SW 1271 (cell line): ENCODE measurements at regions not wholly inside any gene's neighbourhood (a gene's known extent, or its start where the extent isn't known, plus 50 kb on each side); places are given as distances from the start of the nearest gene placed in this dataset.
"Not testable (repeated sequence)": the region's sequence is repeated elsewhere in the genome, so short reads cannot be mapped to it uniquely, and the experiment has no call there.

Experiments used
- DNase-seq, 2 experiments: peaks; one replicate each; lab custom pipeline; 2025; lab: John Stamatoyannopoulos, UW

DNA sequence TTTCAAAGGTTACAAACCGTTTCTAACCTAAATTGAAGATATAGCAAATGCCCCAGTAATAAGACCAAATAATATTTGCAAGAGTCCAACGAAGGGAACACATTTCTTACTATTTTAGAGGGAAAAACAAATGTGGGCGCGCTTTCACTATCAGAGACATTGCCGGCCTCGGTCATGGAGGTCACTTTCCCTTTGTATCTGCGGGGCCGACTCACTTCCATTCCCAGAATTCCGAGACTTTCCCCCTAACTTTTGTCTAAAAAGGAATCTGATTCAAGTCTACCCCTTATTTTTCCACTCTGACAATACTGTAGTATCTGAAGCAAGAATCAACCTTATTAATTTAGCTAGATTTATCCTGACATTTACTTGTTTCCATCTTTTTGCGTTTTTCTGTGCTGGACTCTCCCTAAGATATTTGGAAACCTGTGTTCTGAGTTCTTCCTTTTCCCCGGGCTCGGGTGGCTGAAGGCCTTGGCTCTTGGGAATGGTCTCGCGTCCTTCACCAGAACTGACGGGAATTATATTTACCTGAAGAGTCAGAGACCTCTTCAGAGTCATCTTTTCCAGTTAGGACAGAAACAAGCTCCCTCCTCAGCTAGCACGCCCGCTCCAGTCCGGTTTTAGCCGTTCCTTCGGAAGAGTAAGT is 71.8 kb upstream of the ZNF184 start:
- DNase-seq: no peak

DNA sequence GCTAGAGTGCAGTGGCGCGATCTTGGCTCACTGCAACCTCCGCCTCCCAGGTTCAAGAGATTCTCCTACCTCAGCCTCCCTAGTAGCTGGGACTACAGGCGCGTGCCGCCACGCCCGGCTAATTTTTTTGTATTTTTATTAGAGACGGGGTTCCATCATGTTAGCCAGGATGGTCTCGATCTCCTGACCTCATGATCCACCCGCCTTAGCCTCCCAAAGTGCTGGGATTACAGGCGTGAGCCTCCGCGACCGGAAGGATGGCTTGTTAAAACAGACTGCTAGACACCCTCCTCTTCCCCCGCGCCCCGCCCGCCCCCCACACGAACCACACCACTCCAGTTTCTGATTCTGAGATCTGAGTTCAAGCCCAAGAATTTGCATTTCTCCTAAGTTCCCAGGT is 71.2 kb upstream of the ZNF184 start:
- DNase-seq: not testable (repeated sequence)

DNA sequence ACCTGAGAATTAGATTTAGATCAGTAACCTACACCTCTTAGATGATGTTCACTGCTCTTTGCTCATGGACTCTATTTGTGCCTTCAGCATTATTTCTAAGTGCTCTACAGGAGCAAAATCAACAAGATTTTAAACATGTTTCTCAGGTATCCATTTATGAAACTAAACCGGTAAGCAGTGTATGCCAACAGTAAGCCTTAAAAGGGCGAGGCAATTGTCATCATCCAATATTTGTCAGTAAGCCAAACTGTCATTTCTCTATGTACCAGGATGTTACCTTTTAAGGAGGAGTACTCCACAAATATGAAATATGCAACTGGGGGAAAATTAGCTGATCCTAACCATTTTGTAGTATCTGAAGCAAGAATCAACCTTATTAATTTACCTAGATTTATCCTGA is 69.6 kb upstream of the ZNF184 start:
- no peak for DNase-seq

DNA sequence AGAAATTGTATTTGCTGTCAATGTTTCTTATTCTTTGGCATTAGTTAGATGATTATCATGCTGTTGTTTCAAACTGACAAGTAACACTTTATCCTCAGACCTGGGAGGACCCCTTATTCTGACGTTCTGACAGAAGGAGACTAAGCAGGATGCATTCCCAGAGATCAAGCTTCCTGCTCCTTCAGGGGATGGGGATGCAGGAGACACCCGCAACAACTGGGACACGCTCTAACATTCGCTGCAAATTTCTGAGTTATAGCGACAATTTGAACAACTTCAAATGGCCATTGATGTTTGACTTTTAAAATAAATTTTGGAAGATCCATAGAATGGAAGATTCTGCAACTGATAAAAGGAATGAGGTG is 69.0 kb upstream of the ZNF184 start:
- no peak for DNase-seq

DNA sequence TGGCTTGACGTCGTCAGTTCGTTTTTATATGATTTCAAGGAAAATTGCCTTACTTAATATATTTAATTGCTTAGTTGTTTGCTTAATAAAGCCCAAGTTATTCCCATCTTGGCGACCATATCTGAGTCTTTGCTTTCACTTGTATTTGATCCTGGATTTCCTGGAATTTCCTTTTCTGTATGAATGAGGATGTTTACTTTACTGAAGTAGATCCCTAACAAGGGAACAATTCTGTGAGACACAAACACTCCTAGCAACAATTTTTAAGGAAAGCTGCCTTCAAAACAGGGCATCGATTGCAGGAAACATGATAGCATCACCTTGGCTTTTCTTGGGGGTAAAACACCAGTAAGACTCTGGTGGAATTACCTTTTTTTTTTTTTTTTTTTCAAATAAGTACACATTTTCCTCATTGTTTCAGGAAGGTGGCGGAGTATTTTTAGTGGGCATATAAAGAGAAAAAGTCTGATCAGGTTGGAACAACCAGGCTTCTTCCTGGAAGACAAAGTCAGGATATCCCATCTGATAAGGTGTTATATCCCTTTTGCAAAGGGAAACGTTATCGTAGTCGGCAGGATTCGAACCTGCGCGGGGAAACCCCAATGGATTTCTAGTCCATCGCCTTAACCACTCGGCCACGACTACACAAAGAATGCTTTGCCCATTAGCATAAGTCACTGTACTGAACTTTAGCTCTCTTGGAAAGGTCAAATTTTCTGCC is 68.5 kb upstream of the ZNF184 start:
- no peak for DNase-seq

DNA sequence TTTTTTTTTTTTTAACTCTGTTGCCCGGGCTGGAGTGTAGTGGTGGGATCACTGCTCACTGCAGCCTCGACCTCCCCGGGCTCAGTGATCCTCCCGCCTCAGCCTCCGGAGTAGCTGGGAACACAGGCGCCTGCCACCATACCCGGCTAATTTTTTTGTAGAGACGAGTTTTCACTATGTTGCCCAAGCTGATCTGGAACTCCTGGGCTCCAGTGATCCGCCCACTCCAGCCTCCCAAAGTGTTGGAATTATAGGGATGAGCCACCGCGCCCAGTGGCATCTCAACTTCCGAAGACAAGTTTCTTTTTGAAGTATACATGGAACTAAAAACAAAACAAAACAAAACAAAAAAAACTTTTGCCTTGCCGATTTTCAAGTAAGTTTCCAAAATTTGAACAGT is 66.6 kb upstream of the ZNF184 start:
- no peak for DNase-seq

DNA sequence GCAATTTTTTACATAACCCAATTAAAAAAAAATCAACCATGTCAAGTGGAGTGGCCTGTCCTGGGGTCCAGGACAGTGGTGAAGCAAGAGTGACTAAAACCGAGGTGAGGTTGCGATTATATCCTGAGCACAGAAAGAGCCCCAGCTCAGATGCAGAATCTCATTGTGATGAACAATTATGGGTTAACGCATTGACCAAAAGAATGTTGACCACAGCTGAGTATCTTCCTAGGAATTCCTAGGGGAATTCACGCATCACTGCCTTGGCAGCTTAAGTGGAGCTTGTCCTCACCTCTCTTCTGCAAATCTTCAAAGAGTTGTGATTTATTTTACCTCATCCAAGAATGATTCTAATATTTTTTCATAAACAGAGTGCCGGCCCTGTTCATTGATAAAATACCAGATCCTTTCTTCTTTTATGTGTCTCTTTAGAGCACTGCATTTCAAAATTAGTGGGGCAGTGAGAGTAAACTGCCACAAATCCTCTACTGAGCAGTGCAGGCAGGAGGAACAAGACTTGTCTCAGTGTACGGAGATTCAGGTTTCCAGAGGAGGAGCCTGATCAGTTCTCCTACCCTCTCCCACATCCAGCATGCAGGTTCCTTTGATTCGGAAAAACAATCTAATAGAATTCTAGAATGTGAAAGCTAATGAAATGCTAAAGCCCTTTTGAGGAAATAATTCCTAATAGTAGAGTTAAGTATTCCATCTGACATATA is 60.1 kb upstream of the ZNF184 start:
- DNase-seq: peak; percentile 40

DNA sequence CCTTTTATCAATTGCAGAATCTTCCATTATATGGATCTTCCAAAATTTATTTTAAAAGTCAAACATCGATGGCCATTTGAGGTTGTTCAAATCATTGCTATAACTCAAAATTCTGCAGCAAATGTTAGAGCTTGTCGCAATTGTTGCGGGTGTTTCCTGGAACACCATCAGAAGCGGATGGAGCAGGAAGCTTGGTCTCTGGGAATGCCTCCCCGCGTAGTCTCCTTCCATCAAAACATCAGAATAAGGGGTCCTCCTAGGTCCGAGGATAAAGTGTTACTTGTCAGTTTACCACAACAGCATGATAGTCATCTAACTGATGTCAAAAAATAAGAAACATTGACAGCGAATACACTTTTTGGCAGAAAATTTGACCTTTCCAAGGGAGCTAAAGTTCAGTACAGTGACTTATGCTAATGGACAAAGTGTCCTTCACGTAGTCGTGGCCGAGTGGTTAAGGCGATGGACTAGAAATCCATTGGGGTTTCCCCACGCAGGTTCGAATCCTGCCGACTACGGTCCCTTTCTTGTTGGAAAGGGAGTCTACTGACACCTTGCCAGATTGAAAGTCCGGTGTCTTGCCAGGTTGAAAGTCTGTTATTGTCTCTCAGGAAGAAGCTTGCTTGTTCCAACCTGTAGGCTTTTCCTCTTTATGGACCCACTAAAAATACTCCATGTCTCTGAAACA is 59.0 kb upstream of the ZNF184 start:
- DNase-seq: no peak

DNA sequence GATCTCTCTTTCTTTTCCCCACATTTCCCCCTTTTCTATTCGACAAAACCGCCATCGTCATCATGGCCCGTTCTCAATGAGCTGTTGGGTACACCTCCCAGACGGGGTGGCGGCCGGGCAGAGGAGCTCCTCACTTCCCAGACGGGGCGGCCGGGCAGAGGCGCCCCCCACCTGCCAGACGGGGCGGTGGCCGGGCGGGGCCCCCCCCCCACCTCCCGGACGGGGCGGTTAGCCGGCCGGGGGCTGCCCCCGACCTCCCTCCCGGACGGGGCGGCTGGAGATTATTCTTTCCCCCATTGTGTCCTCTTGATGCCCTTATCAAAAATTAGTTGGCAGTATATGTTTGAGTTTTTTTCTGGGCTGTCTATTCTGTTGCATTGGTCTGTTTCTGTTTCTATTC is 56.9 kb upstream of the ZNF184 start:
- DNase-seq: not testable (repeated sequence)

DNA sequence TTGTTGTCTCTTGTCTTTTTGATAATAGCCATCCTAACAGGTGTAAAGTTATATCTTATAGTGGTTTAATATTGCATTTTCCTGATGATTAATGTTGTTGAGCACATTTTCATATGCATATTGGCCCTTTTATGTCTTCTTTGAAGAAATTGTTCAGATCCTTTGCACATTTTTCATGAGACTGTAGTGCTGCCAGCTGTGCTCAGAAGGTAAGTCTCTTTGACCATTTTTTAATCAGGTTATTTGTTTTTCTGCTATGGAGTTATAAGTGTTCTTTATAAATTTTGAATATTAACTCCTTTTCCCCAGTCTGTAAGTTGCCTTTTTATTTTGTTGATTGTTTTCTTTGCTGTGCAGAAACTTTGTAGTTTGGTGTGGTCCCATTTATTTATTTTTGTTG is 55.8 kb upstream of the ZNF184 start:
- no peak for DNase-seq
